ENCODE measurements at regions not wholly inside any gene's neighbourhood (a gene's known extent, or its start where the extent isn't known, plus 50 kb on each side); places are given as distances from the start of the nearest gene placed in this dataset.

- DNase-seq: no peak
Measured at GRCh38 chr12:30827101-30828066, 72.6 kb upstream of the CAPRIN2 start.

DNA sequence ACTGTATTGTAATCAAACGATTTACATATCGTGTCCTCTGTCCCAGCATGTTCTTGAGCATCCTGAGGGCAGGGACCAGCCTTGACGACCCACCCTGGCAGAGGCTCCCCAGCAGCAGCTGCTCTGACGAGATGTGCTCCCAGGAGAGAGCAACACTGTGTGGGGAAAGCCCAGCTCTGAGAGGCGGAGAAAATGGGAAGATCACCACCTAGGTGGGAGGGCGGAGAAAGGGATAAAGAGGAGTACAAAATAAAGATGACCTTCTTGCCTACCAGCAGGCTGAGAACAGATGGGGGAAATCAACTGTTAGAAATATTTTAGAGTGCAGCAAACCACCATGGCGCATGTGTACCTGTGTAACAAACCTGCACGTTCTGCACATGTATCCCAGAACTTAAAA is 71.5 kb upstream of the CAPRIN2 start:
- DNase-seq: no peak

- no peak for DNase-seq
Measured at GRCh38 chr12:30825341-30825740, 70.6 kb upstream of the CAPRIN2 start.

DNA sequence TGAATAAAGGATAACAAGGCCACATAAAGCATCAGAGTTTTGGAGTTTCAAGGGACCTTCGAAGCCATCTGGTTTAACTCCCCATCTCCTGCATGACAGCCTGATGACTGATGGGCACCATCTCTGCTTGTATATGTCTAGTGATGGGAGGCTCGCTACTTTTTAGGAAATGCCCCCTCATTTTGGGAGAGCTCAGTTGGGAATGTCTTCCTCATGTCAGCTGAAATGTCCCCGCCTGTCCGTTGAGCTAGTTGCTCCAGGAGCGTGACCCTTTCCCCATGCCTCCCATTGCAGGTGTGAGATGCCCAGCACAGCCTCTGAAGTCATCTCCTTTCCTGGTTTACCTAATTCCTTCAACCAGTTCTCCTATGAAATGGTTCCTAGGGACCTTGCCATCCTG is 69.6 kb upstream of the CAPRIN2 start:
- DNase-seq: no peak

GRCh38 chr12:30823764-30824163 is 69.0 kb upstream of the CAPRIN2 start:
- no peak for DNase-seq

GRCh38 chr12:30823156-30823699 is 68.5 kb upstream of the CAPRIN2 start:
- DNase-seq: no peak

DNA sequence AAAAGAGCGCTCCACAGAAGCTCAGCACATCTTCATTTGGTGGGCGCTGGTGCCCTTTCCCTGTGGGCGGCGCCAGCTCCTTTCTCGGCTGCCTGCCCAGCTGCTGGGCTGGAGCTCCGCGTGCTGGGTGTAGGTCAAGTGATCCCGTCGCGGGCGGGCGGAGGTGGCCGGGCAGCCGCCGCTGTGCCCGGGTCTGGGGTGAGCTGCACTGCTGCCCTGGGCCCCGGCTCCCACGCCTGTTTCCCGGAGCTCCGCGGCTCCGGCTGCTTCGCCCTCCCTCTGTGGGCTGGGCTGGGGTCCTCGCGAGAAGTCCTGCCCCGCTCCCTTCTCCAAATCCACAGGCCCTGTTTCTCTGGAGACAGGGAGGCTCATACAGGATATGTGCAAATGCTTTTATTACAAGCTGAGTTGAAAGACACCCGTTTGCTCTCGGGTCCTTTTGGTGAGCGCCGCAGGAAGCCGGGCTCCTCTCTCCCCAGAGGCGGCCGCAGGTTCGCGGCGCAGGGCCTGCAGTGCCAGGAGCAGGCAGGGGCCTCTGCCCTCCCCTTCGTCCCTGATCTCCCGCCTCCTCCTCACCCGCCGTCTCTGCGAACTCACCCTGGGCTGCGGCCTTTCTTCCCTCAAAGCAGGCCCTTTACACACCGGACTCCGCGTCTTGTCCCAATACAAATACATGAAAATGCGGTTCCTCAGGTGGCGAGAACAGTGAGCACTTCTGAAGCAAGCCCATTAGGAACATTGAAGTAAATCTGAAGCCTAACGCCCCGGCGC is 67.8 kb upstream of the CAPRIN2 start:
- peak; percentile 28 for DNase-seq

- DNase-seq: no peak
Measured at GRCh38 chr12:30820406-30820946, 65.7 kb upstream of the CAPRIN2 start.

GRCh38 chr12:30818562-30818961 is 63.8 kb upstream of the CAPRIN2 start:
- no peak for DNase-seq

GRCh38 chr12:30816742-30817465 is 62.2 kb upstream of the CAPRIN2 start:
- no peak for DNase-seq

- no peak for DNase-seq
Measured at GRCh38 chr12:30814295-30814655, 59.5 kb upstream of the CAPRIN2 start.

DNA sequence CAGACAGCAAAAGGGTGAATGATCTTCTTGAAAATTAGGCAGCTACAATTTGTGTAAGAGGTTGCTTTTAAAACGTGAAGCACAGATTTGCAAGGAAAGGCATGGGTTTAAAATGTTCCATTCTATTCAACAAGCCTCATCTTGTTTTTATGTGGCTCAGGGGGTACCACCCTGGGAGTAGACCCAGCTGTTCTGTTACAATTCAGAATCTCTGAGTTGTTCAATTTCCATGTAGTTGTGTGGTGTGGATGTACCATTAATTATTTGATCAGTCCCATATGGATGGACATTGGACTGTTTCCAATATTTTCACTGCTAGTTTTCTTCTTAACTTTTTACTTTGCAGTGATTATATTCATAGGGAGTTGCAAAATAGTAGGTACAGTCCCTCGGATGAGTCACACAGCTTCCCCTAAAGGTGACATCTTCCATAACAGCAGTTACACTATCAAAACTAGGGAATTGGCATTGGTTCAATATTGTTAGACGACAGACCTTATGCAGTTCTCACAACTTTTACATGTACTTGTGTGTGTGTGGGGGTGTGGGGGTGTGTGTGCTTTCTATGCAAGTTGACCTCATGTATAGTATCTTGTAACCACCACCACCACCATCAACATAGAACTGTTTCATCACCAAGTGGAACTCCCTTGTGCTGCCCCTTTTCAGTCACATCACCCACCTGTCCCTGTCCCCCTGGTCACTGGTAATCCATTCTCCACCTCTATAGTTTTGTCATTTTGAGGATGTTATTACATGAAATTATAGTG is 59.0 kb upstream of the CAPRIN2 start:
- no peak for DNase-seq

DNA sequence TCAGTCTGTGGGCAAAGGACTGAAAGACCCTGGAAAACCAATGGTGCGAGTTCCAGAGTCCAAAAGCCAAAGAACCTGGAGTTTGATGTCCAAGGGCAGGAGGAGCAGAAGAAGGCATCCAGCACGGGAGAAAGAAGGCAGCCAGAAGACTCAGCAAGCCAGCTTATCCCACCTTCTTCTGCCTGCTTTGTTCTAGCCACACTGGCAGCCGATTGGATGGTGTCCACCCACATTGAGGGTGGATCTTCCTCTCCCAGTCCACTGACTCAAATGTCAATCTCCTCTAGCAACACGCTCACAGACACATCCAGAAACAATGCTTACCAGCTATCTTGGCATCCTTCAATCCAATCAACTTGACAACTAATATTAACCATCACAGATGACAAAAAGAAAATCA is 57.2 kb upstream of the CAPRIN2 start:
- no peak for DNase-seq

DNA sequence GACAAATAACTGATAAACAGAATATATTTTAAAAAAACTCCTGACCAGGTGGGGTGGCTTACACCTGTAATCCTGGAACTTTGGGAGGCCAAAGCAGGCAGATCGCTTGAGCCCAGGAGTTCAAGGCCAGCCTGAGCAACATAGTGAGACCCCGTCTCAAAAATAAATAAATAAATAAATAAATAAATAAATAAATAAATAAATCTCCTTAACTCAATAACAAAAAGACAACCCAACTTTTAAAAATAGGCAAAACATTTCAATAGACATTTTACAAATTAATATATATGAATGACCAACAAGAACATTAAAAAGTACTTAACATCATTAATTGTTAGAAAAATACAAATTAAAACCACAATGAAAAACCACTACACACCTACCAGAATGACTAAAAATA is 56.2 kb upstream of the CAPRIN2 start:
- no peak for DNase-seq

DNA sequence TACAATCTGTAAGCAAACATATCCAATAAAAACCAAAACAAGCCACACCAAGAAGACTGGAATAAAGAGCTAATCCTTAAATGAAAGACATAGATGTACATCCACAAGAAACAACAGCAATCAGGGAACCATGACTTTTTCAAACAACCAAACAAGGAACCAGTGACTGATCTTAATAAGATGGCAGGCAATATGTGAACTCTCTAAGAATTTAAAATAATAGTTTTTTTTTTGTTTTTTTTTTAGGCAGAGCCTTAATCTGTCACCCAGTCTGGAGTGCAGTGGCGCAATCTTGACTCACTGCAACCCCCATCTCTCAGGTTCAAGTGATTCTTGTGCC is 52.9 kb upstream of the CAPRIN2 start:
- DNase-seq: no peak

DNA sequence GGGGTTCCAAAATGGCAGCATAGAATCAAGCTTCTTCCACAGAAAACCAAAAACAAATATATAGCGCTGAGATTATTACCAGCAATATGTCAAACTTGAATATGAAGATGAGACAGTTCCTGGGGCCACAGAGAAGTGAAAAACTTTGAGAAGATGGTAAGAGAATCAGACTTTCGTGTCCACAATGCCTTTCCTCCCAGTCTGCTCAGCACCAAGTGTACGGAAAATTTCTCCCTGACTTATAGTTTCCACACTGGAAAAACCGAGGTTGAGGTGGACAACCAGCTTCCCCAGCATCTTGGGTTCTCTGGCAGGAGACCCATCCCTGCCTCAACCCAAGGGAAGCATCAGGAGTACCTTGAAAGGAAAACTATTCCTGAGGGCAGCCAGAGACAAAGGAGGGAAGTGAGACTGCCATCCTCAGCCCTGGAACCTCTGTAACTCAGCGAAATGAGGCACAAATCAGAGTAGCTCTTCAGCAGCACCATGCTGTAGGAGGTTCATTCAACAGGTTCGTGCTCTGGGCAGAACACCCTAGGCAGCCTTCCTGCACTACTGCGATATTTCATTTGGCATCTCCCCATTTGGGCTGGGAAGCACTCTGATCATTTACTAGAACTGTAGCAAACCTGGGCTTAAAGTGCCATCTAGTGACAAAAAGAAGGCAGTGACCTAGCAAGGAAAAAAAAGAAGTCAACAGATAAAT is 52.4 kb upstream of the CAPRIN2 start:
- peak; percentile 2 for DNase-seq

DNA sequence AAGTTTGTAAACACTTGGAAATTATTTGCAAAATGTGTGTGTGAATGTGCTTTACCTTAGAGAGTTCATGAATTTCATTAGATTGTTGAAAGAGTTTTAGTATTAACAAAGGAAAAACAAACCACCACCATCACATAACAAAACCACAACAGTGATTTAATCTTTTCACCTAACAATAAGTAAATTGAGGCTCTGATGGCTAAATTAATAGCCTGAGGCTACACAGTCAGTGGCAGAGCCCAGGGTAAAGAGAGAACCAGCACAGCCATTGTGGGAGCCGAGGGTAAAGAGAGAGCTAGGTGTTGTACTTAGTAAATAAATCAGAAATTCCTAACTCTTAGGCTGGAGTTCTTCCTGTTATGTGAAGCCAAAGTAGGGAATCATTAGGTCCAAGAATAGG is 51.2 kb upstream of the CAPRIN2 start:
- DNase-seq: no peak
